ENCODE measurements at regions not wholly inside any gene's neighbourhood (a gene's known extent, or its start where the extent isn't known, plus 50 kb on each side); places are given as distances from the start of the nearest gene placed in this dataset.

GRCh38 chr1:81020506-81020905 lies 780.2 kb upstream of the ADGRL2 start:
- Mint-ChIP-seq H3K4me1 (no peaks in the 10 kb centered on the region), H3K36me3 (ENCODE audit: insufficient read depth) (no peaks in the 10 kb centered on the region), H3K27me3 (no peaks in the 10 kb centered on the region), H3K4me3 (no peak overlapping the region), H3K27ac (ENCODE audit: low read depth) (no peak overlapping the region), H3K9me3 (peaks cover 25% of the 10 kb centered on the region)
- ATAC-seq (replicated peaks; ENCODE audit: extremely low read depth, poor library complexity, severe bottlenecking), result no peak
- DNase-seq (ENCODE audit: low spot score in 2 of 2), result no peak

- H3K4me1 Mint-ChIP-seq, result no peaks in the 10 kb centered on the region
- peaks cover 16% of the 10 kb centered on the region for H3K9me3 Mint-ChIP-seq
- no peak overlapping the region for H3K27ac Mint-ChIP-seq (ENCODE audit: low read depth)
- ATAC-seq (replicated peaks; ENCODE audit: extremely low read depth, poor library complexity, severe bottlenecking) (no peak), DNase-seq (ENCODE audit: low spot score in 2 of 2) (no peak)
- H3K4me3 Mint-ChIP-seq, result no peak overlapping the region
- H3K36me3 Mint-ChIP-seq (ENCODE audit: insufficient read depth), result no peaks in the 10 kb centered on the region
- H3K27me3 Mint-ChIP-seq, result no peaks in the 10 kb centered on the region
Observed at GRCh38 chr1:81010126-81010525, 790.6 kb upstream of the ADGRL2 start.

- peaks cover 26% of the 10 kb centered on the region for H3K9me3 Mint-ChIP-seq
- H3K36me3 Mint-ChIP-seq (ENCODE audit: insufficient read depth), result no peaks in the 10 kb centered on the region
- H3K4me1 Mint-ChIP-seq, result no peaks in the 10 kb centered on the region
- DNase-seq (ENCODE audit: low spot score in 2 of 2) (no peak), ATAC-seq (replicated peaks; ENCODE audit: extremely low read depth, poor library complexity, severe bottlenecking) (no peak)
- no peak overlapping the region for H3K4me3 Mint-ChIP-seq
- no peaks in the 10 kb centered on the region for H3K27me3 Mint-ChIP-seq
- H3K27ac Mint-ChIP-seq (ENCODE audit: low read depth), result no peak overlapping the region
Observed at GRCh38 chr1:81008293-81008692, 792.4 kb upstream of the ADGRL2 start.

- Mint-ChIP-seq H3K36me3 (ENCODE audit: insufficient read depth) (no peaks in the 10 kb centered on the region), H3K9me3 (peaks cover 25% of the 10 kb centered on the region), H3K27me3 (no peaks in the 10 kb centered on the region), H3K4me3 (no peak overlapping the region), H3K27ac (ENCODE audit: low read depth) (no peak overlapping the region), H3K4me1 (no peaks in the 10 kb centered on the region)
- ATAC-seq (replicated peaks; ENCODE audit: extremely low read depth, poor library complexity, severe bottlenecking) (no peak), DNase-seq (ENCODE audit: low spot score in 2 of 2) (no peak)
Observed at GRCh38 chr1:81007024-81007423, 793.7 kb upstream of the ADGRL2 start.

GRCh38 chr1:81006502-81006901 lies 794.2 kb upstream of the ADGRL2 start:
- Mint-ChIP-seq H3K36me3 (ENCODE audit: insufficient read depth) (no peaks in the 10 kb centered on the region), H3K27ac (ENCODE audit: low read depth) (no peak overlapping the region), H3K27me3 (no peaks in the 10 kb centered on the region), H3K4me1 (no peaks in the 10 kb centered on the region), H3K9me3 (peaks cover 25% of the 10 kb centered on the region), H3K4me3 (no peak overlapping the region)
- no peak for ATAC-seq (replicated peaks; ENCODE audit: extremely low read depth, poor library complexity, severe bottlenecking)
- no peak for DNase-seq (ENCODE audit: low spot score in 2 of 2)

GRCh38 chr1:81004011-81004410 lies 796.7 kb upstream of the ADGRL2 start:
- Mint-ChIP-seq H3K27me3 (no peaks in the 10 kb centered on the region), H3K27ac (ENCODE audit: low read depth) (no peak overlapping the region), H3K4me3 (no peak overlapping the region), H3K4me1 (no peaks in the 10 kb centered on the region), H3K9me3 (peaks cover 18% of the 10 kb centered on the region), H3K36me3 (ENCODE audit: insufficient read depth) (no peaks in the 10 kb centered on the region)
- ATAC-seq (replicated peaks; ENCODE audit: extremely low read depth, poor library complexity, severe bottlenecking), result no peak
- no peak for DNase-seq (ENCODE audit: low spot score in 2 of 2)

GRCh38 chr1:80994934-80995333 lies 805.8 kb upstream of the ADGRL2 start:
- H3K4me3 Mint-ChIP-seq, result no peak overlapping the region
- H3K9me3 Mint-ChIP-seq, result peaks cover 23% of the 10 kb centered on the region
- no peak for DNase-seq (ENCODE audit: low spot score in 2 of 2)
- H3K4me1 Mint-ChIP-seq, result no peaks in the 10 kb centered on the region
- no peak overlapping the region for H3K27ac Mint-ChIP-seq (ENCODE audit: low read depth)
- ATAC-seq (replicated peaks; ENCODE audit: extremely low read depth, poor library complexity, severe bottlenecking), result no peak
- H3K27me3 Mint-ChIP-seq, result no peaks in the 10 kb centered on the region
- H3K36me3 Mint-ChIP-seq (ENCODE audit: insufficient read depth), result no peaks in the 10 kb centered on the region

GRCh38 chr1:80994038-80994437 lies 806.7 kb upstream of the ADGRL2 start:
- DNase-seq (ENCODE audit: low spot score in 2 of 2) (no peak), ATAC-seq (replicated peaks; ENCODE audit: extremely low read depth, poor library complexity, severe bottlenecking) (no peak)
- Mint-ChIP-seq H3K27me3 (no peaks in the 10 kb centered on the region), H3K36me3 (ENCODE audit: insufficient read depth) (no peaks in the 10 kb centered on the region), H3K4me1 (no peaks in the 10 kb centered on the region), H3K4me3 (no peak overlapping the region), H3K27ac (ENCODE audit: low read depth) (no peak overlapping the region), H3K9me3 (peaks cover 27% of the 10 kb centered on the region)

GRCh38 chr1:80993154-80993980 lies 807.4 kb upstream of the ADGRL2 start:
- Mint-ChIP-seq H3K4me1 (no peaks in the 10 kb centered on the region), H3K9me3 (peaks cover 27% of the 10 kb centered on the region), H3K27ac (ENCODE audit: low read depth) (no peak overlapping the region), H3K36me3 (ENCODE audit: insufficient read depth) (no peaks in the 10 kb centered on the region), H3K4me3 (no peak overlapping the region), H3K27me3 (no peaks in the 10 kb centered on the region)
- DNase-seq (ENCODE audit: low spot score in 2 of 2) (no peak), ATAC-seq (replicated peaks; ENCODE audit: extremely low read depth, poor library complexity, severe bottlenecking) (no peak)

GRCh38 chr1:80989455-80989854 lies 811.3 kb upstream of the ADGRL2 start:
- Mint-ChIP-seq H3K9me3 (peaks cover 10% of the 10 kb centered on the region), H3K4me3 (no peak overlapping the region), H3K27ac (ENCODE audit: low read depth) (no peak overlapping the region), H3K36me3 (ENCODE audit: insufficient read depth) (no peaks in the 10 kb centered on the region), H3K27me3 (no peaks in the 10 kb centered on the region), H3K4me1 (no peaks in the 10 kb centered on the region)
- DNase-seq (ENCODE audit: low spot score in 2 of 2), result no peak
- no peak for ATAC-seq (replicated peaks; ENCODE audit: extremely low read depth, poor library complexity, severe bottlenecking)

- H3K9me3 Mint-ChIP-seq, result peaks cover 6% of the 10 kb centered on the region
- DNase-seq (ENCODE audit: low spot score in 2 of 2), result no peak
- no peak overlapping the region for H3K4me3 Mint-ChIP-seq
- no peaks in the 10 kb centered on the region for H3K27me3 Mint-ChIP-seq
- H3K27ac Mint-ChIP-seq (ENCODE audit: low read depth), result no peak overlapping the region
- ATAC-seq (replicated peaks; ENCODE audit: extremely low read depth, poor library complexity, severe bottlenecking), result no peak
- no peaks in the 10 kb centered on the region for H3K36me3 Mint-ChIP-seq (ENCODE audit: insufficient read depth)
- no peaks in the 10 kb centered on the region for H3K4me1 Mint-ChIP-seq
Observed at GRCh38 chr1:80988926-80989325, 811.8 kb upstream of the ADGRL2 start.

GRCh38 chr1:80987824-80988223 lies 812.9 kb upstream of the ADGRL2 start:
- no peak for ATAC-seq (replicated peaks; ENCODE audit: extremely low read depth, poor library complexity, severe bottlenecking)
- Mint-ChIP-seq H3K27me3 (no peaks in the 10 kb centered on the region), H3K4me1 (no peaks in the 10 kb centered on the region), H3K4me3 (no peak overlapping the region), H3K9me3 (peaks cover 6% of the 10 kb centered on the region), H3K27ac (ENCODE audit: low read depth) (no peak overlapping the region), H3K36me3 (ENCODE audit: insufficient read depth) (no peaks in the 10 kb centered on the region)
- no peak for DNase-seq (ENCODE audit: low spot score in 2 of 2)

GRCh38 chr1:80987106-80987505 lies 813.6 kb upstream of the ADGRL2 start:
- Mint-ChIP-seq H3K27me3 (no peaks in the 10 kb centered on the region), H3K4me3 (no peak overlapping the region), H3K4me1 (no peaks in the 10 kb centered on the region), H3K9me3 (peaks cover 6% of the 10 kb centered on the region), H3K27ac (ENCODE audit: low read depth) (no peak overlapping the region), H3K36me3 (ENCODE audit: insufficient read depth) (no peaks in the 10 kb centered on the region)
- DNase-seq (ENCODE audit: low spot score in 2 of 2) (no peak), ATAC-seq (replicated peaks; ENCODE audit: extremely low read depth, poor library complexity, severe bottlenecking) (no peak)

All from central memory CD8-positive, alpha-beta T cell (primary cell).